LoVo (cell line): ENCODE measurements at regions not wholly inside any gene's neighbourhood (a gene's known extent, or its start where the extent isn't known, plus 50 kb on each side); places are given as distances from the start of the nearest gene placed in this dataset.
A peak's percentile ranks its signal among the peaks of the same experiment; 100 is the strongest.

Experiments
- DNase-seq: peaks from one replicate; pipeline ENCODE4 v3.0.0-alpha.2; 2016; ENCODE audit warnings: low spot score

DNA sequence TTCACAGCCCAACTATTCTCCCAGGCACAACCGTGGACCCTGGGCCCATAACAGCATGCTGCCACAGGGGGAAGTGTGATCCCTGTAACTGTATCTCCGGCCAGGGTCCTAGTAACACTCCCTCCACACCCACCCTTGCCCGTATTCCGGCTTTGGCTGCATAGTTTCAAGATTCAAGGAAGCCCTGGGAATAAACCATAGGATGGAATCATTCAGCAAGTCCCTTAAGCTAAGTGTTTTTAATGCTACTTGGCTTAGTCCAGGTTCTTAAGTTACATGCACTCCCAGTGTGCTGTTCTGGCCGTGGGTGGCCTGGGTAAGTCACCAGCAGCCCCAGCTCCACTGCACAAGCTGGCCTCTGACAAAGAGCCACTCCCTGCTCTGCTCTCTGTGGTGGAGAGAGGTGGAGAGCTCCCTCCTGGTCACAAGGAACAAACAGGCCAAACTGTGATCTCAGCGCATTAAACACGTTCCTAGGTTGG, 532.4 kb upstream of the SGCG start:
- no peak for DNase-seq

DNA sequence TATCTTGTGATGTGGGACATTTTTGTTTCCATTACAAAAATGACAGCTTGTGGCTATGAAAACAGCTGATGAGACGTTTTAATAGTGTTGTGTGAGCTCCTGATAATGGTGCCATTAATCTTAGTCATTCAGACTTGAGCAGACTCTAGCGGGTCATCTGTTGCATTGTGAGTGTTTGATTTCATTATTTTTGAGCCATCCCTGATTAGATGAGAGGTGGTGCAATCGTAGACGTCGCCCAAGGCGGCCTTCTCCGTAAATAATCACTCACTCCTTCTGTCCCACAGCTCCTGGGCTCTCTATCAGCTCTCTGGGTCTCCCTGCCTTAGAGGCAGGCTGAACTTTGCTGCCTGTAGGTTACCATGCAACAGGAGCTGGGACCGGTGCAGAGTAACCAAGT, 528.0 kb upstream of the SGCG start:
- DNase-seq, result no peak

GRCh38 chr13:22653866-22654265, 526.9 kb upstream of the SGCG start:
- no peak for DNase-seq

DNA sequence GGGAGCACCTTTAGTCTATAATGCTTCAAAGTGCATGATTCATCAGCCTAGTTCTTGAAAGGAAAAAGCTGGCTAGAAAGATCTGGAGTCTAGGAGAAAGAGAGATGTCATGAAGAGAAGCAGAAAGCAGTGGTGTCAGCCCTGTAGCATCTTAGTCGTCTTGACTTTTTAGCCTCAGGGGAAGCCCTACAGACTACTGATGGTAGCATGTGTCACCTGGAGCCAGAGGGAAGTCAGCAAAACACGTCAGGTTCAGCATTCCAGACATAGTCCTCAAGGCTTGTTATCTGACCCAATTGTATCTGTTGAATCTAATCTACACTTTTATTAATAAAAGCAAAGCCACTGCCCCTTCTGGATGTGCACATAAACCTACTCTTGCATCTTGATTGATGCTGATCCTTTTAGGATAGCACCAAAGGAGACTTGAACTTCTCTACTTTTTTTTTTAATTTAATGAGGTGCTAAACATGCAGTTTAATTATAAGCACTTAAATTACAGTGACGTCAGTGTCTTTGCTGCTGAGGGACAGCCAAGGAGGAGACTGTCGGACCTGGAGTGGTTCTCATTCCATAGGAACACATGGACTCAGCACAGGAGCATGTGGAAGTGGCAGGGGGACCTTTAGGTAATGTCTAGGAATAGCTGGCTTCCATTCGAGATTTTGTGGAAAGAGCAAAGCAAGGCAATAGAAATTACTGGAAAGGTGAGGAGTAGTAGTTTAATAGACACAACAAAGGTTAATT, 525.5 kb upstream of the SGCG start:
- DNase-seq, result no peak

DNA sequence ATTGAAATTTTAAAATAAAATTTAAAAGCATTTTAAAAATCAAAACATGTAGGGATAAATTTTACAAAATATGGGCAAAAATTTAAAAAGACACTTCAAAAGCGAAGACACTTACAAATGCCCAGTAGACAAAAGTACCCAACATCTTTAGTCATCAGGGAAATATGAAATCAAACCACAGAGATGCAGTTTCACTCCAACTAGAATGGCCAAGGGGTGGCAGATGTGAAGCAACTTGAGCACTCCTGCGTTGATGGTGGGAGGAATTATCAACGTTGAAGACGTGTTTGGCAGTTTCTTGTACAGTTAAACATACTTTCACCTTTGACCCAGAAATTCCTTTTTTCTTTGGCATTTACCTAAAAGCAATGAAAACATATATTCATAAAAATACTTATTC, 518.0 kb upstream of the SGCG start:
- no peak for DNase-seq

DNA sequence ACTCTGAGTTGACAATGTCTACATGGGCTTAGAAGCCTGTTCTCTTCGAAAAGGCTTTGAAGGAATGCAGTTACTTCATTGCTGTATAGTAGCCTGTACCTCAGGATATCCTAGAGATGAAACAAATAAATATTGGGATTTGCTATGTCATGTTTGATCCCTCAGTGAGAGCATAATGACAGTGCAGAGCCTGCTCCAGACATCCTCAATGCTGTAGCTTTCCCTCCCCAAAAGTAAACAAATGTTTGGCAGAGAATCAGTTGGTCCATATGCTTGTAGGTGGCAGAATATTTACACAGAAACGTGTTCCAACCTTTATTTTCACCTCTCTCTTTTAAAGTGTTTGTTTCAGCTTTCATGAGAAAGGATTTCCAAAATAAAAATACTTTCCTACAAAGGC, 515.3 kb upstream of the SGCG start:
- DNase-seq, result peak; percentile 6

- DNase-seq, result no peak
Observed at GRCh38 chr13:22690756-22691155, 490.0 kb upstream of the SGCG start.

DNA sequence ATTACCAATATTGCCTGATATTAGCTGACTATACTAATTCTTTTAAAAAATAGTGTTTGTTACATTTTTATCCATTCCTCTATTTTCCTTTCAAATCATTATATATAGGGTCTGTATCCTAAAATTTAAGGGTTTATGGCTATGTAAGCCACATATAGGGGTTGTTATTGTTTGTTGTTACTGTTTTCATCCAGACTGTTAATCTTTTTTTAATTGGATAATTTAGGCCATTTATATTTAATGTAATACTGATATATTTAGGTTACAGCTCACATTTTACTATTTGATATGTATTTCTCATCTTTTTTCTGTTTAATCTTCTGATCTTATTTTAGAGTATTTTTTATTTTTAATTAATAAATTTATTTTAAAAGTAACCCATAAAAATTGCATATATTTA, 487.1 kb upstream of the SGCG start:
- no peak for DNase-seq

- DNase-seq, result no peak
Observed at GRCh38 chr13:22696433-22696832, 484.3 kb upstream of the SGCG start.

- no peak for DNase-seq
Observed at GRCh38 chr13:22698467-22698866, 482.3 kb upstream of the SGCG start.

GRCh38 chr13:22700246-22700887, 480.4 kb upstream of the SGCG start:
- DNase-seq, result no peak

- DNase-seq, result peak; percentile 50
Observed at GRCh38 chr13:22703601-22704209, 477.1 kb upstream of the SGCG start.

DNA sequence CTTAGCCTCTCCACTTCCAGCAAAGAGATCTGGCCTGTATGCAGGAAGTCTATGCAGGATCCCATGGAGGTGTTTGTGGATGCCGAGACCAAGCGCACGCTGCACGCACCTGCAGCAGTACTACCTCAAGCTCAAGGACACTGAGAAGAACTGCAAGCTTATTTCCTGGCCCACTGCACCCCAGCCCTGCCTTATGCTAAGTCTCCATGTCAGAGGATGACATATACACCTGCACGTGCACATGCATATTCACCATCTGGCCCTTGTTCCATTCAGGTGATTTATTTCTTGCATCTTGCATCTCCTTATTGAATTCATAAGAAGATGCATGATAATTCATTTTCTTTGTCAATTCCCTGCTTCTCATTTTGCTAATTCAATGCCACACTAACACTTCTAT, 472.8 kb upstream of the SGCG start:
- DNase-seq, result no peak

- no peak for DNase-seq
Observed at GRCh38 chr13:22717036-22717435, 463.7 kb upstream of the SGCG start.

DNA sequence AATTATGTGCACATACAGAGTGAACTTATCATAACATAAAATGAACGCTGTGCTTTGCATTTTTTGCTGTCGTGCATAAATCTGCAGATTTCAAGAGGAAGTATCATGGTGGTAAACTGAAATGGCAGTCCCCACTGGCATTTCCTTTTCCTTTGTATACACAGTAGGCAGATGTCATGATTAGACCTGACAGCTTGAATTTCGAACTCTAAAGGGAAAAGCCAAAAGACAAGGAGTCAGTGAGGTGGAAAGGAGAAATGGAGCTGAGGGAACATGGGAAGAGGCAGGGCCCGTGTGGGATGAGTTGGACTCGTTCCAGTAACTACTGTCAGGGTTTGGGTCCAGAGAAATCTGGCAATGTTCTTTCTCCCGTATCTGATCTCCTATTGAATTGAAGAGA, 454.1 kb upstream of the SGCG start:
- DNase-seq, result no peak

DNA sequence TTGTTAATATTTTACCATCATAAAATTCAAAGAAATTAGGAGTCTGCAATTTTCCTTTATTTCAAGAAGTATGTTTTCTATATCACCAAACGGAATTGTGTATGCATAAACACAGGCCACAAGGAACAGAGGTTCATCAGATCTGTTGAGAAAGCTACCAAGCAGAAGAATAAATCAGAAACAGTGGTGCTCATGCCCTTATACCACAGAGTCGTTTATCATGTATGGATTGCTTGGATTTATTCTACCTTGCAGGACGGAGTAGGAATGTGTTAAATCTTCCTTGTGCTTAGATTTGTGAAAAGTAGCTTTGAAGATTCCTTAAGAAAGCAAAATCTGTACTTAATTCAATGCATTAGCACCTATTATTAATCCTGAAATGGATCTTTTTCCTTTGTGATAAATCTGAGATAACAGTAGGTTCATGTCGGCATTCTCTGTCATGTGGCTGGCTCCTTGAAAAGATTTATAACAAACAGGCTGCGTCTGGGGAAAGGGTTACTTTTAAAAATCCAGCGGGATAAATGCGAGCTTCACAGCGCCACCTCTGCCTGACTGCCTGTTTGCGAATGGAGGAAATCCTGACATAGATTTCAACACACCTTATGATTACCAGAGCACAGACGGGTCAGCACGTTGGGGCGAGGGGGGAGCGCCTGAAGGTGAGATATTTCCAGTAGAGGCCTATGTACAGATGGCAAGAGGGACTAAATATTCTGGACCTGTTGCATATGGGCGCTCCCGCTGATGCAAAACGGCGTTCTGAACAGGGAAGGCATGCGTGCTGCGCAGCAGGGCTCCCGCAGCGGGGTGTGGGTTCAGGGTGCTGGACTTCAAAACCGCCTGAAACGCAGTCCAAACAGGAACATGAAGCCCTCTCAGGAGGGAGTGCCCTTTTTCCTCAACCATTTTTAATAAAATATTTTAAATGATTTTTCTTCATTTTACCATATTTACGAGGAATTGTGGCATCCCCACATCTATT, 445.5 kb upstream of the SGCG start:
- DNase-seq, result no peak

- DNase-seq, result no peak
Observed at GRCh38 chr13:22736084-22736767, 444.6 kb upstream of the SGCG start.

DNA sequence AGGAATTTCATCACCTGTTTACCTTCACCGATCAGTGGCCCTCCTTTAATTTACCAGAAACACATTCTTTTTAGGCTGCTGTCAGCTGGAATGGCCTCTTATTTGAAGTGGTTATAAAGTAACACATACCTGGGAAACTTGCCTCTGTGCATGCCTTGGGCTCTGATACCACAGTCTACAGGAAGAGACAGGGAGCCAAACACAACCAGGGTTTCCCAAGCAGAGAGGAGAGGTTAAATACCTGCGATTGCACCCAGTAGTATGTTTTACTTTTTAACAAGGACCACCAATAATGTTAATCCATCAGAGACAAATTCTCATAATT, 444.0 kb upstream of the SGCG start:
- DNase-seq, result no peak

GRCh38 chr13:22738357-22738756, 442.4 kb upstream of the SGCG start:
- no peak for DNase-seq

- no peak for DNase-seq
Observed at GRCh38 chr13:22740264-22740663, 440.5 kb upstream of the SGCG start.

DNA sequence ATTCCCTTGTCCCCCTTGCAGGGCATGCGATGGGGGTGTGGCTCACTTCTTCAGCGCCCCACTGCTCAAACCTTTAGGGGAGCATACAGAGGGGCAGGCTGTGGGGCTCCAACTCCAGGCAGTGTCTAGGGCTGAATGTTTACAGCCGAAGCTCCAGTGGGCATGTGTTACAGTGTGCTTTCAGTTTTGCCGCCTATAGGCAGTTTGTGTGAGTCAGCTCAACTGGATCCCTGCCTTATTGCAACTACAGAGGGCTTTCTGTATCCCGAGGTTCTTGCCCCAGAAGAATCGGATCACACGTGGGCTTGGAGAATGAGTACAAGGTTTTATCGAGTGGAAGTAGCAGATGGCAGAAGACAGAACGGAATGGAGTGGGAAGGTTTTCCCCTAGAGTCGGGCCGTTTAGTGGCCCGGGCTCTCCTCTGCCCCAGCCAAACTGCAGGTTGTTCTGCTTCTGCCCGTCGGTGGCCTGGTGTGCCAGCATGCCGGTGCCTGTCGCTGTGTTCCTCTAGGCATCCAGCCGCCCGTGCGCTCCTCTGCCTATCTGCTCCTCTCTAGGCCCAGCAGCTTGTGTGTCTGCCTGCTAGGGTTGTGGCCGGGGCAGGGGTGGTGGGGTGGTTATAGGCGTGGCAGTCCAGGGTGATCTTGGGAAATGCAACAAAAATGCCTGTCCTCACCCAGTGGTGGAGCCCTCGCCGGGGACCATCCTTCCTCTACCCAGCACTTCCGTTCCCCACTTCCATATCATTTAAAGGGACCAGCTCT, 435.9 kb upstream of the SGCG start:
- peak; percentile 46 for DNase-seq
